ENCODE measurements at regions not wholly inside any gene's neighbourhood (a gene's known extent, or its start where the extent isn't known, plus 50 kb on each side); places are given as distances from the start of the nearest gene placed in this dataset.

- no peak for TF ChIP-seq CTCF (IDR thresholded peaks at IDR 0.05)
- TF ChIP-seq EP300 (IDR thresholded peaks at IDR 0.05), result no peak
- TF ChIP-seq POLR2A (IDR thresholded peaks at IDR 0.05), result no peak
Measured at GRCh38 chr9:108664309-108665255, 191.2 kb downstream of the ACTL7B start.
